A673 (cell line): ENCODE measurements at regions not wholly inside any gene's neighbourhood (a gene's known extent, or its start where the extent isn't known, plus 50 kb on each side); places are given as distances from the start of the nearest gene placed in this dataset.
A peak's percentile ranks its signal among the peaks of the same experiment; 100 is the strongest.

Experiments
- BruUV-seq: library from RNA; stranded (reverse); fragments of 400-500 nt; replicated peaks from 2 replicates; lab custom pipeline; 2021; lab: Mats Ljungman, UMichigan
- CTCF ChIA-PET: fragments of 300-600 bp; sonication (Branson Sonifier 250); formaldehyde crosslinking; loops from one replicate; lab custom pipeline; 2022; ENCODE audit warnings: antibody characterized with exemption; lab: Charles Lee
- POLR2A ChIA-PET: fragments of 300-600 bp; sonication (Branson Sonifier 250); formaldehyde crosslinking; loops from one replicate; lab custom pipeline; 2022; ENCODE audit warnings: antibody characterized with exemption; ENCODE audit not compliant: low non-redundant PET; lab: Charles Lee
- DNase-seq: peaks from one replicate; pipeline ENCODE4 v3.0.0-alpha.2; 2015; ENCODE audit warnings: low spot score
- H3K27ac ChIP-seq: fragments of 200-600 bp; sonication (generic); 2 replicates; pipeline ENCODE4 v1.5.1; 2016; ENCODE audit warnings: mixed run types, low read depth, mild to moderate bottlenecking, mixed read lengths, antibody characterized with exemption, low read length; ENCODE audit not compliant: poor library complexity, severe bottlenecking
- H3K27me3 ChIP-seq: fragments of 200-600 bp; sonication (generic); replicated peaks from 2 replicates; pipeline ENCODE4 v1.6.1; 2017; ENCODE audit warnings: mixed run types, low read depth, mild to moderate bottlenecking, mixed read lengths, antibody characterized with exemption, low read length; ENCODE audit not compliant: insufficient read depth, poor library complexity
- H3K36me3 ChIP-seq: fragments of 200-600 bp; sonication (generic); 2 replicates; pipeline ENCODE4 v1.6.1; 2016; ENCODE audit warnings: mixed run types, mild to moderate bottlenecking, mixed read lengths, antibody characterized with exemption, low read length; ENCODE audit not compliant: insufficient read depth, poor library complexity, severe bottlenecking
- H3K4me1 ChIP-seq: fragments of 200-600 bp; sonication (generic); 2 replicates; pipeline ENCODE4 v1.6.1; 2017; ENCODE audit warnings: mixed run types, mild to moderate bottlenecking, mixed read lengths, antibody characterized with exemption, low read length; ENCODE audit not compliant: insufficient read depth, poor library complexity, severe bottlenecking
- H3K4me3 ChIP-seq: fragments of 200-600 bp; sonication (generic); 2 replicates; pipeline ENCODE4 v1.5.1; 2016; ENCODE audit warnings: low read depth, mixed run types, mild to moderate bottlenecking, mixed read lengths, low read length; ENCODE audit not compliant: poor library complexity, severe bottlenecking
- H3K9me3 ChIP-seq: fragments of 200-600 bp; sonication (generic); 2 replicates; pipeline ENCODE4 v1.6.1; 2016; ENCODE audit warnings: mixed run types, low read depth, mild to moderate bottlenecking, mixed read lengths, antibody characterized with exemption, low read length; ENCODE audit not compliant: poor library complexity, severe bottlenecking
- EZH2 ChIP-seq: fragments of 200-600 bp; sonication (generic); IDR thresholded peaks from 2 replicates; pipeline ENCODE4 v1.6.1; 2017; ENCODE audit warnings: borderline replicate concordance, low read depth, mild to moderate bottlenecking, mixed read lengths, antibody characterized with exemption, low read length; ENCODE audit not compliant: poor library complexity, severe bottlenecking
- intact Hi-C: fragments of 100-400 bp; cut with micrococcal nuclease; formaldehyde crosslinking; loops from one replicate; pipeline ENCODE4 v1.10.0; 2022; ENCODE audit not compliant: unreplicated experiment
- TF ChIP-seq, protein P1 (sequence below): fragments of 300-800, 200-600 bp; sonication (generic); conservative IDR thresholded peaks from 2 replicates; pipeline ENCODE4 v1.5.1; 2017; ENCODE audit warnings: low read depth, mild to moderate bottlenecking, antibody characterized with exemption, low read length, moderate library complexity, mixed read lengths

DNA sequence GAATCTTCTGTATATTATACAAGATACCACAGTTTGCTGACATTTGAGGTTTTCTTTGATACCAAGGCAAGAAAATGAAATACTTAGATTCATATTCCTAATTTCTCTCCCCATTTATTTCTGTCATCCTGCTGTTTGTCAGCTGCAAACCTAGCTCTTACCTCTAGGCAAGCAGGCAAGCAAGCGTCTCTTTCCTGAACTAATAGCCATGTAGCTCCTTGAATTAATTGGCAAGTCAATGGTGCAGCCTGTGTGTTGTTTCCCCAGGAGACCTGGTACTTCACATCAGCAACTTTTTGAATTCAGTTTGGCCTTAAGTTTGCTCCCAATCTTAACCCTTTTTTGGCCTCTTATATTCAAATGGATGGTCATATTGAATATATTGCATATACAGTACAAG is 573.6 kb upstream of the ARRDC3 start:
- no peak for DNase-seq
- intact Hi-C loops, result no loop called here
- POLR2A ChIA-PET, result no interaction called here
- Histone ChIP-seq H3K4me3 (no peak overlapping the region), H3K4me1 (peaks cover 6% of the 10 kb centered on the region), H3K27me3 (no peaks in the 10 kb centered on the region), H3K9me3 (no peaks in the 10 kb centered on the region), H3K27ac (no peak overlapping the region), H3K36me3 (no peaks in the 10 kb centered on the region)
- no peak for TF ChIP-seq EZH2
- TF ChIP-seq, protein P1, sequence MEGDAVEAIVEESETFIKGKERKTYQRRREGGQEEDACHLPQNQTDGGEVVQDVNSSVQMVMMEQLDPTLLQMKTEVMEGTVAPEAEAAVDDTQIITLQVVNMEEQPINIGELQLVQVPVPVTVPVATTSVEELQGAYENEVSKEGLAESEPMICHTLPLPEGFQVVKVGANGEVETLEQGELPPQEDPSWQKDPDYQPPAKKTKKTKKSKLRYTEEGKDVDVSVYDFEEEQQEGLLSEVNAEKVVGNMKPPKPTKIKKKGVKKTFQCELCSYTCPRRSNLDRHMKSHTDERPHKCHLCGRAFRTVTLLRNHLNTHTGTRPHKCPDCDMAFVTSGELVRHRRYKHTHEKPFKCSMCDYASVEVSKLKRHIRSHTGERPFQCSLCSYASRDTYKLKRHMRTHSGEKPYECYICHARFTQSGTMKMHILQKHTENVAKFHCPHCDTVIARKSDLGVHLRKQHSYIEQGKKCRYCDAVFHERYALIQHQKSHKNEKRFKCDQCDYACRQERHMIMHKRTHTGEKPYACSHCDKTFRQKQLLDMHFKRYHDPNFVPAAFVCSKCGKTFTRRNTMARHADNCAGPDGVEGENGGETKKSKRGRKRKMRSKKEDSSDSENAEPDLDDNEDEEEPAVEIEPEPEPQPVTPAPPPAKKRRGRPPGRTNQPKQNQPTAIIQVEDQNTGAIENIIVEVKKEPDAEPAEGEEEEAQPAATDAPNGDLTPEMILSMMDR, result no peak
- CTCF ChIA-PET, result no interaction called here
- no TSS peak for BruUV-seq

GRCh38 chr5:91955610-91956009 is 572.5 kb upstream of the ARRDC3 start:
- ChIA-PET POLR2A (interaction anchor here (0.5 to 0.6 kb wide), 2 partner anchors 93 to 243 kb away, joined by 3 read pairs; no protein-coding TSS in a partner anchor), CTCF (no interaction called here)
- no peaks in the 10 kb centered on the region for H3K9me3 ChIP-seq
- no TSS peak for BruUV-seq
- H3K4me1 ChIP-seq, result peaks cover 6% of the 10 kb centered on the region
- DNase-seq, result peak; percentile 59
- H3K27me3 ChIP-seq, result no peaks in the 10 kb centered on the region
- intact Hi-C loops, result no loop called here
- H3K36me3 ChIP-seq, result no peaks in the 10 kb centered on the region
- H3K27ac ChIP-seq, result no peak overlapping the region
- H3K4me3 ChIP-seq, result no peak overlapping the region
- TF ChIP-seq, protein P1, result no peak
- TF ChIP-seq EZH2, result no peak

- no peak for DNase-seq
- Histone ChIP-seq H3K27ac (no peak overlapping the region), H3K9me3 (no peaks in the 10 kb centered on the region), H3K36me3 (no peaks in the 10 kb centered on the region), H3K4me1 (peaks cover 6% of the 10 kb centered on the region), H3K4me3 (no peak overlapping the region), H3K27me3 (no peaks in the 10 kb centered on the region)
- BruUV-seq, result no TSS peak
- CTCF ChIA-PET, result no interaction called here
- intact Hi-C loops, result no loop called here
- no peak for TF ChIP-seq EZH2
- TF ChIP-seq, protein P1, result no peak
- POLR2A ChIA-PET, result no interaction called here
Measured at GRCh38 chr5:91954136-91954535, 571.0 kb upstream of the ARRDC3 start.
